Left ventricle myocardium inferior (tissue), 1 donor: ENCODE measurements at regions not wholly inside any gene's neighbourhood (a gene's known extent, or its start where the extent isn't known, plus 50 kb on each side); places are given as distances from the start of the nearest gene placed in this dataset.

Experiments used
- DNase-seq: peaks from one replicate; pipeline ENCODE4 v3.0.0-alpha.2; 2020
- H3K27ac ChIP-seq: fragments of 200-600 bp; replicated peaks from 2 replicates; pipeline ENCODE4 v1.8.0; 2021
- H3K27me3 ChIP-seq: fragments of 200-600 bp; 2 replicates; pipeline ENCODE4 v1.8.0; 2021; ENCODE audit warnings: low read depth
- H3K36me3 ChIP-seq: fragments of 200-600 bp; 2 replicates; pipeline ENCODE4 v1.8.0; 2021
- H3K4me1 ChIP-seq: fragments of 200-600 bp; 2 replicates; pipeline ENCODE4 v1.8.0; 2021
- H3K4me3 ChIP-seq: fragments of 200-600 bp; 2 replicates; pipeline ENCODE4 v1.8.0; 2021; ENCODE audit warnings: mild to moderate bottlenecking, moderate library complexity
- H3K9me3 ChIP-seq: fragments of 200-600 bp; replicated peaks from 2 replicates; pipeline ENCODE4 v1.8.0; 2021
- CTCF ChIP-seq: fragments of 200-600 bp; IDR thresholded peaks from 2 replicates; pipeline ENCODE4 v1.8.0; 2021; ENCODE audit warnings: antibody characterized with exemption, mild to moderate bottlenecking, borderline replicate concordance
- intact Hi-C: fragments of 100-400 bp; cut with micrococcal nuclease; formaldehyde crosslinking; loops from one replicate; pipeline ENCODE4 v1.11.0; 2022
- donor health status: DM: no; HTN: yes; CAD: no; lungs with severe emphysema.

GRCh38 chr1:84756001-84756400, 65.7 kb upstream of the SSX2IP start:
- TF ChIP-seq CTCF: no peak
- no peak overlapping the region for H3K4me3 ChIP-seq
- peaks cover 18% of the 10 kb centered on the region for H3K4me1 ChIP-seq
- intact Hi-C loops: loop anchor here (10.0 kb wide), 2 partner anchors 121 to 321 kb away; no protein-coding TSS in a partner anchor
- no peak overlapping the region for H3K27ac ChIP-seq
- H3K9me3 ChIP-seq: no peaks in the 10 kb centered on the region
- no peaks in the 10 kb centered on the region for H3K36me3 ChIP-seq
- DNase-seq: no peak
- H3K27me3 ChIP-seq: peaks cover 32% of the 10 kb centered on the region

- Histone ChIP-seq H3K27ac (no peak overlapping the region), H3K36me3 (no peaks in the 10 kb centered on the region), H3K27me3 (peaks cover 35% of the 10 kb centered on the region), H3K4me3 (no peak overlapping the region), H3K4me1 (peaks cover 18% of the 10 kb centered on the region), H3K9me3 (no peaks in the 10 kb centered on the region)
- no peak for TF ChIP-seq CTCF
- DNase-seq: no peak
- intact Hi-C loops: loop anchor here (10.0 kb wide), 2 partner anchors 120 to 320 kb away; no protein-coding TSS in a partner anchor
These were observed 65.0 kb upstream of the SSX2IP start for GRCh38 chr1:84755216-84755615.

- peaks cover 15% of the 10 kb centered on the region for H3K4me1 ChIP-seq
- intact Hi-C loops: loop anchor here (10.0 kb wide), 2 partner anchors 120 to 320 kb away; no protein-coding TSS in a partner anchor
- H3K36me3 ChIP-seq: no peaks in the 10 kb centered on the region
- no peaks in the 10 kb centered on the region for H3K9me3 ChIP-seq
- no peak for TF ChIP-seq CTCF
- no peak overlapping the region for H3K27ac ChIP-seq
- H3K4me3 ChIP-seq: no peak overlapping the region
- no peak for DNase-seq
- peaks cover 43% of the 10 kb centered on the region for H3K27me3 ChIP-seq
These were observed 64.1 kb upstream of the SSX2IP start for GRCh38 chr1:84754386-84754703.

GRCh38 chr1:84753516-84754385, 63.5 kb upstream of the SSX2IP start:
- Histone ChIP-seq H3K27ac (no peak overlapping the region), H3K4me1 (peaks cover 10% of the 10 kb centered on the region), H3K4me3 (no peak overlapping the region), H3K36me3 (no peaks in the 10 kb centered on the region), H3K9me3 (no peaks in the 10 kb centered on the region), H3K27me3 (peaks cover 48% of the 10 kb centered on the region)
- peak; percentile 58 for DNase-seq
- intact Hi-C loops: loop anchor here (10.0 kb wide), 2 partner anchors 119 to 319 kb away; no protein-coding TSS in a partner anchor
- peak; percentile 90 for TF ChIP-seq CTCF

- intact Hi-C loops: loop anchor here (10.0 kb wide), 2 partner anchors 115 to 315 kb away; no protein-coding TSS in a partner anchor
- Histone ChIP-seq H3K4me3 (no peak overlapping the region), H3K27ac (no peak overlapping the region), H3K9me3 (no peaks in the 10 kb centered on the region), H3K27me3 (peaks cover 59% of the 10 kb centered on the region), H3K4me1 (no peaks in the 10 kb centered on the region), H3K36me3 (no peaks in the 10 kb centered on the region)
- TF ChIP-seq CTCF: no peak
- no peak for DNase-seq
These were observed 60.0 kb upstream of the SSX2IP start for GRCh38 chr1:84750110-84750730.
